Coronary artery (tissue), 2 donors: ENCODE measurements at regions not wholly inside any gene's neighbourhood (a gene's known extent, or its start where the extent isn't known, plus 50 kb on each side); places are given as distances from the start of the nearest gene placed in this dataset.
A peak's percentile ranks its signal among the peaks of the same experiment; 100 is the strongest.

Source experiments
- DNase-seq: peaks from one replicate; pipeline ENCODE4 v3.0.0-alpha.2; 2017; ENCODE audit warnings: low spot score
- H3K27ac ChIP-seq, 2 donors: fragments of 200-600 bp; sonication (generic); one replicate each; pipeline ENCODE4 v1.5.1; 2016 to 2019
- H3K4me3 ChIP-seq: fragments of 200-600 bp; sonication (generic); 2 replicates; pipeline ENCODE4 v1.5.1; 2016; ENCODE audit warnings: mild to moderate bottlenecking, moderate library complexity
- TF ChIP-seq, protein P1 (sequence below): fragments of 200-600 bp; sonication (generic); IDR thresholded peaks from one replicate; pipeline ENCODE4 v1.5.1; 2019; ENCODE audit warnings: antibody characterized with exemption

GRCh38 chr1:221141096-221141495, 261.9 kb downstream of the HLX start:
- no peak for DNase-seq
- H3K27ac ChIP-seq = no peak overlapping the region
- TF ChIP-seq, protein P1, sequence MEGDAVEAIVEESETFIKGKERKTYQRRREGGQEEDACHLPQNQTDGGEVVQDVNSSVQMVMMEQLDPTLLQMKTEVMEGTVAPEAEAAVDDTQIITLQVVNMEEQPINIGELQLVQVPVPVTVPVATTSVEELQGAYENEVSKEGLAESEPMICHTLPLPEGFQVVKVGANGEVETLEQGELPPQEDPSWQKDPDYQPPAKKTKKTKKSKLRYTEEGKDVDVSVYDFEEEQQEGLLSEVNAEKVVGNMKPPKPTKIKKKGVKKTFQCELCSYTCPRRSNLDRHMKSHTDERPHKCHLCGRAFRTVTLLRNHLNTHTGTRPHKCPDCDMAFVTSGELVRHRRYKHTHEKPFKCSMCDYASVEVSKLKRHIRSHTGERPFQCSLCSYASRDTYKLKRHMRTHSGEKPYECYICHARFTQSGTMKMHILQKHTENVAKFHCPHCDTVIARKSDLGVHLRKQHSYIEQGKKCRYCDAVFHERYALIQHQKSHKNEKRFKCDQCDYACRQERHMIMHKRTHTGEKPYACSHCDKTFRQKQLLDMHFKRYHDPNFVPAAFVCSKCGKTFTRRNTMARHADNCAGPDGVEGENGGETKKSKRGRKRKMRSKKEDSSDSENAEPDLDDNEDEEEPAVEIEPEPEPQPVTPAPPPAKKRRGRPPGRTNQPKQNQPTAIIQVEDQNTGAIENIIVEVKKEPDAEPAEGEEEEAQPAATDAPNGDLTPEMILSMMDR = no peak
- H3K4me3 ChIP-seq = no peak overlapping the region

DNA sequence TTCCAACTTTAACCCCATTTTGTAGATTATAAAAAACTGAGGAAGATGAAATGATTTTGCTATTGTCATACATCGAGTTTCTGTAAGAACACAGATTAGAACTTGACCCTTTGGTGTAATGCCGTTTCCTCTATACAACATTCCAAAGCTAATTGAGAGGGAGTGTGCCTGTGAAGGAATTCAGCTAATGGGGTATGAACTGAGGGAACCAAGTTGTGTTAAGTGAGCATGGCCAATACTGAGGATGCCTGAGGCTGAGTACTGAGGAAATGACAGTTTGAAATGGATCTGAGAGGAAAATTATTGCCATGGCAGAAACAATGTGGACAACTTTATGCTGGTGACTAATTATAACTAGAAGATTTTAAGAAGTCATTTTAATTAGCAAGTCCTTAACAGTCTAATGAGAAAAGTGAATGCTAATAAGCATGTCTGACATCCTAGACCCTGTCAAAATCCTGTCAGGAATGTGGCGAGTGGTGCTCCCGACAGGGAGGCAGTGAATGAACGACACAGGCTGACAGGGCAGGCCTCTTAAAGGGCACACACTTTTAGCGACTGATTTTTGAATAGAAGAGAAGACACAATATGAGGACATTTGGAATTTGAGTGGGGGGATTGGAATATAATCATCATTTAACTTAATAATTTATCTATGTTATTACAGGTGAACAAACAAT, 262.5 kb downstream of the HLX start:
- H3K4me3 ChIP-seq = no peak overlapping the region
- TF ChIP-seq, protein P1 = no peak
- H3K27ac ChIP-seq = no peak overlapping the region
- DNase-seq = no peak

GRCh38 chr1:221148660-221149059, 269.4 kb downstream of the HLX start:
- DNase-seq = no peak
- TF ChIP-seq, protein P1 = no peak
- H3K4me3 ChIP-seq = no peak overlapping the region
- H3K27ac ChIP-seq = peak overlapping the region in 1 of 2 donors; percentile 35

DNA sequence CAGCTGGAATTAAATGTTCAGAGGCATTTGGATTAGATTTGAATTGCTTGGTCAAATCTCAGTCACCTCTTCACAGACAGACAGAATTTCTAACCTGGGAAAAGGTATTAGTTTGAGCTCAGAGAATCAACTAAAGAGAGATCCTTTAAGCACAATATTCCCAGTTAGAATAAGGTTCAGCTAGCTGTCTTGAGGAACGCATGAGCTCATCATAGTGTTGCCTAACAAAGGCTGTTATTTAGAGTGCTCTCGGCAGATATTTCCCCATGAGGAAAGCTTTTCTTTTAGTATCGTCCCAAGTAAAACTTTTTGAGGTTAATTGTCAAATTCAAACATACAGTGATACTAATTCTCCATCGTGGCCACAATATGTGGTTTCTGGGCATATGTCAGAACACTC, 269.9 kb downstream of the HLX start:
- TF ChIP-seq, protein P1 = no peak
- no peak for DNase-seq
- Histone ChIP-seq H3K4me3 (no peak overlapping the region), H3K27ac (peak overlapping the region in 1 of 2 donors; percentile 35)

DNA sequence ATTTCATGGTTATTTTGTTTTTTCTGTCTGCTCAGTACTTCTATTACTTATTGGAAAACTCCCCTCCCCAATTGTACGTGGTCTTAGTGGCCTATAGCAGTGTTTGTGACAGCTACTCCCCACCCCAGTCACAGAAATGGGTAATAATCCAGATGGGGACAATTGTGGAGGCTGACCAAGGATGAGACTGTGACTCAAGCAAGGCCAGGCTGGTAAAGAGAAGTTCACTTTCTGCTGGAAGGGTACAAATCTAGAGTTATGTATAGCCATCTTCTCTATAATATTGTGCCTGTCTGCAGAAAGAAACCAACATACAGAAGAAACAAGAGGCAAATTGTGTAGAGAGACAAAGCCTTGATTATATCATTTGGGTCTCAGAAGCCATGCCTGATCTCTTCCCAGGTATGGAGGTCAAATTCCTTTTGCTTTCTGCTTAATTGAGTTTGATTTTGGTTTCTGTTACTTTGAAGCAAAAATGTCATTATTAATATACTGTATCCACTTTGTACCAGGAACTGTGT, 270.4 kb downstream of the HLX start:
- TF ChIP-seq, protein P1 = no peak
- no peak overlapping the region for H3K27ac ChIP-seq
- no peak overlapping the region for H3K4me3 ChIP-seq
- DNase-seq = no peak

- H3K4me3 ChIP-seq = no peak overlapping the region
- TF ChIP-seq, protein P1 = no peak
- DNase-seq = no peak
- H3K27ac ChIP-seq = no peak overlapping the region
Observed at GRCh38 chr1:221150996-221151395, 271.8 kb downstream of the HLX start.

GRCh38 chr1:221154932-221155331, 275.7 kb downstream of the HLX start:
- DNase-seq = no peak
- no peak overlapping the region for H3K4me3 ChIP-seq
- no peak overlapping the region for H3K27ac ChIP-seq
- TF ChIP-seq, protein P1 = no peak
